Sigmoid colon (tissue), 6 donors: ENCODE measurements at regions not wholly inside any gene's neighbourhood (a gene's known extent, or its start where the extent isn't known, plus 50 kb on each side); places are given as distances from the start of the nearest gene placed in this dataset.

Experiments
- DNase-seq: peaks from one replicate; pipeline ENCODE4 v3.0.0-alpha.2; 2019
- H3K27ac ChIP-seq, 4 donors: fragments of 200-600 bp; sonication (generic); one replicate each; pipeline ENCODE4 v1.5.1; 2016 to 2019; ENCODE audit warnings: mild to moderate bottlenecking in 1 of 4
- H3K27me3 ChIP-seq, 3 donors: fragments of 200-600 bp; sonication (generic); one replicate each; pipeline ENCODE4 v1.5.1; 2019; ENCODE audit warnings: mild to moderate bottlenecking in 1 of 3
- H3K36me3 ChIP-seq, 4 donors: fragments of 200-600 bp; sonication (generic); one replicate each; pipeline ENCODE4 v1.5.1; 2016 to 2019
- H3K4me1 ChIP-seq, 4 donors: fragments of 200-600 bp; sonication (generic); one replicate each; pipeline ENCODE4 v1.5.1; 2017 to 2019
- H3K4me3 ChIP-seq, 4 donors: fragments of 200-600 bp; sonication (generic); one replicate each; pipeline ENCODE4 v1.5.1; 2017 to 2019; ENCODE audit warnings: mild to moderate bottlenecking in 2 of 4, moderate library complexity in 1 of 4
- H3K9me3 ChIP-seq, 4 donors: fragments of 200-600 bp in 3 of 4; sonication (generic) in 3 of 4; one replicate each; pipeline versions ENCODE4 v1.5.1 to v1.6.1; 2013 to 2019
- EP300 ChIP-seq, 4 donors: sonication (generic); formaldehyde crosslinking; IDR thresholded peaks; one replicate each; pipeline ENCODE4 v1.6.1; 2017; ENCODE audit warnings: antibody characterized with exemption in 4 of 4
- POLR2A ChIP-seq, 2 donors: fragments of 450-650 bp; IDR thresholded peaks; one replicate each; pipeline ENCODE4 v1.6.1; 2016; ENCODE audit warnings: antibody characterized with exemption in 2 of 2, mild to moderate bottlenecking in 2 of 2, moderate library complexity in 2 of 2
- POLR2AphosphoS5 ChIP-seq, 4 donors: sonication (generic); formaldehyde crosslinking; IDR thresholded peaks; one replicate each; pipeline ENCODE4 v1.6.1; 2017; ENCODE audit warnings: antibody characterized with exemption in 4 of 4
- WGBS, 2 donors: extraction: QIAGEN DNeasy Blood & Tissue Kit; methylation state at CpG; one replicate each; pipeline ENCODE4 v1.1.7; 2013; 5-methylcytosine and 5-hydroxymethylcytosine counted together
- intact Hi-C: fragments of 100-400 bp; cut with DNase I; formaldehyde crosslinking; loops from one replicate; pipeline ENCODE4 v1.15.1; 2023
- TF ChIP-seq, protein P1 (sequence below), 4 experiments: fragments of 450-650 bp in 3 of 4; fragments of 200-600 bp in 1 of 4; IDR thresholded peaks; one replicate each; pipeline ENCODE4 v1.5.1; 2016 to 2019; ENCODE audit warnings: antibody characterized with exemption in 4 of 4, mild to moderate bottlenecking in 3 of 4, moderate library complexity in 2 of 4
- donor health status: healthy with polysubstance abuse.
- donor health status: healthy.

DNA sequence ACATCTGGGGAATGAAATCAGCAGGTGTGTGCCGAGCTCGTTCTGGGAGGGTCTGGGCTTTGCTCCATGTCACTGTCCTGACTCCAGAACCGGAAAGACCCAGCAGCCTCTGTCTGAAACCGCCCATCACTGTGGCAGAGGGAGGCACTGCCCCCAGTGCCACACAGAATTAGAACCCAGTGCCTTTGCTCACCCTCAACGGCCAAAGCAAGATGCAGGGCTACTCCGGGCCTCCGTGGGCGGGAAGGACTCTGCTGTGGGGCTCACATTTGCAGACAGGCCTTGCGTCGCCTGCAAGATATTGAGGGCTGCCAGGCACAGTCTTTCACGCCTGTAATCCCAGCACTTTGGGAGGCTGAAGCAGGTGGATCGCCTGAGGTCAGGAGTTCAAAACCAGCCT, 219.2 kb upstream of the PPP2R2D start:
- TF ChIP-seq POLR2AphosphoS5 (IDR thresholded peaks at IDR 0.05) (no peak), EP300 (IDR thresholded peaks at IDR 0.05) (no peak), POLR2A (IDR thresholded peaks at IDR 0.05) (no peak)
- TF ChIP-seq, protein P1, sequence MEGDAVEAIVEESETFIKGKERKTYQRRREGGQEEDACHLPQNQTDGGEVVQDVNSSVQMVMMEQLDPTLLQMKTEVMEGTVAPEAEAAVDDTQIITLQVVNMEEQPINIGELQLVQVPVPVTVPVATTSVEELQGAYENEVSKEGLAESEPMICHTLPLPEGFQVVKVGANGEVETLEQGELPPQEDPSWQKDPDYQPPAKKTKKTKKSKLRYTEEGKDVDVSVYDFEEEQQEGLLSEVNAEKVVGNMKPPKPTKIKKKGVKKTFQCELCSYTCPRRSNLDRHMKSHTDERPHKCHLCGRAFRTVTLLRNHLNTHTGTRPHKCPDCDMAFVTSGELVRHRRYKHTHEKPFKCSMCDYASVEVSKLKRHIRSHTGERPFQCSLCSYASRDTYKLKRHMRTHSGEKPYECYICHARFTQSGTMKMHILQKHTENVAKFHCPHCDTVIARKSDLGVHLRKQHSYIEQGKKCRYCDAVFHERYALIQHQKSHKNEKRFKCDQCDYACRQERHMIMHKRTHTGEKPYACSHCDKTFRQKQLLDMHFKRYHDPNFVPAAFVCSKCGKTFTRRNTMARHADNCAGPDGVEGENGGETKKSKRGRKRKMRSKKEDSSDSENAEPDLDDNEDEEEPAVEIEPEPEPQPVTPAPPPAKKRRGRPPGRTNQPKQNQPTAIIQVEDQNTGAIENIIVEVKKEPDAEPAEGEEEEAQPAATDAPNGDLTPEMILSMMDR (IDR thresholded peaks at IDR 0.05) = no peak
- intact Hi-C loops = no loop called here
- Histone ChIP-seq H3K9me3 (no peaks in the 10 kb centered on the region), H3K27me3 (peaks cover 0 to 7% (median 0%) of the 10 kb centered on the region in 3 donors), H3K36me3 (no peaks in the 10 kb centered on the region), H3K27ac (no peak overlapping the region), H3K4me1 (no peaks in the 10 kb centered on the region), H3K4me3 (no peak overlapping the region)
- 84 to 87% methylated on average over 12 of the region's 12 CpGs for WGBS, 2 donors
- DNase-seq = no peak

GRCh38 chr10:131682271-131682962, 218.4 kb upstream of the PPP2R2D start:
- DNase-seq = peak; percentile 40
- H3K4me1 ChIP-seq = no peaks in the 10 kb centered on the region
- H3K4me3 ChIP-seq = no peak overlapping the region
- intact Hi-C loops = no loop called here
- no peaks in the 10 kb centered on the region for H3K36me3 ChIP-seq
- no peak for TF ChIP-seq EP300 (IDR thresholded peaks at IDR 0.05)
- no peak for TF ChIP-seq POLR2AphosphoS5 (IDR thresholded peaks at IDR 0.05)
- TF ChIP-seq POLR2A (IDR thresholded peaks at IDR 0.05) = no peak
- TF ChIP-seq, protein P1 (IDR thresholded peaks at IDR 0.05) = no peak
- WGBS, 2 donors = 90 to 91% methylated on average over 20 of the region's 20 CpGs
- no peaks in the 10 kb centered on the region for H3K9me3 ChIP-seq
- peaks cover 0 to 7% (median 0%) of the 10 kb centered on the region in 3 donors for H3K27me3 ChIP-seq
- no peak overlapping the region for H3K27ac ChIP-seq

- Histone ChIP-seq H3K9me3 (no peaks in the 10 kb centered on the region), H3K4me1 (no peaks in the 10 kb centered on the region), H3K4me3 (no peak overlapping the region), H3K36me3 (no peaks in the 10 kb centered on the region), H3K27me3 (no peaks in the 10 kb centered on the region), H3K27ac (no peak overlapping the region)
- 83 to 86% methylated on average over 21 of the region's 21 CpGs for WGBS, 2 donors
- peak; percentile 60 for DNase-seq
- TF ChIP-seq POLR2AphosphoS5 (IDR thresholded peaks at IDR 0.05) (no peak), POLR2A (IDR thresholded peaks at IDR 0.05) (no peak), EP300 (IDR thresholded peaks at IDR 0.05) (no peak)
- TF ChIP-seq, protein P1 (IDR thresholded peaks at IDR 0.05) = no peak
- intact Hi-C loops = no loop called here
Observed at GRCh38 chr10:131683281-131683861, 217.4 kb upstream of the PPP2R2D start.

DNA sequence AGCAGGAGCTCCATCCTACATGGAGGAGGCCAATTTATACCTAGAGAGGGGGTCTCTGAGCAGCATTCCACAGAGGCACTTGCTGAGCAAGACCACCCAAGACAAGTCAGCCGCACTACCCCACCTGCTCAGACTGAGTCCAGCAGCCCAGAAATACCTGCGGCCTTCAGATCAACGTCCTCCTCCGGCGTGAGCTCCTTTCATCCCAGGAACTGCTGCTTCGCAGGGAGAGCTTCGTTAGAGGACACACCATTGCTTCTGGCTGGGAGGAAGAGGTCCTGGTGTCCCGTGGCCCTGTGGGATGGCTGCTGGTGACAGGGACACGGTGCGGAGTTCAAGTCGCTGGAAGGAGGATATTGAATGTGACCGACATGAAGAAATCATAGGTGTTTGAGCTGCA, 216.9 kb upstream of the PPP2R2D start:
- 90 to 91% methylated on average over 12 of the region's 12 CpGs for WGBS, 2 donors
- Histone ChIP-seq H3K4me3 (no peak overlapping the region), H3K36me3 (no peaks in the 10 kb centered on the region), H3K27me3 (no peaks in the 10 kb centered on the region), H3K27ac (no peak overlapping the region), H3K9me3 (no peaks in the 10 kb centered on the region), H3K4me1 (no peaks in the 10 kb centered on the region)
- intact Hi-C loops = no loop called here
- TF ChIP-seq, protein P1 (IDR thresholded peaks at IDR 0.05) = no peak
- TF ChIP-seq POLR2A (IDR thresholded peaks at IDR 0.05) = no peak
- TF ChIP-seq POLR2AphosphoS5 (IDR thresholded peaks at IDR 0.05) = no peak
- no peak for TF ChIP-seq EP300 (IDR thresholded peaks at IDR 0.05)
- peak; percentile 45 for DNase-seq
